ENCODE measurements at regions not wholly inside any gene's neighbourhood (a gene's known extent, or its start where the extent isn't known, plus 50 kb on each side); places are given as distances from the start of the nearest gene placed in this dataset.

GRCh38 chr11:127199306-127199801 is 198.8 kb upstream of the KIRREL3 start:
- TF ChIP-seq CTCF (IDR thresholded peaks at IDR 0.05; ENCODE audit: poor library complexity, severe bottlenecking) (no peak), POLR2AphosphoS5 (IDR thresholded peaks at IDR 0.05) (no peak), TAF1 (IDR thresholded peaks at IDR 0.05; ENCODE audit: low read depth) (no peak), EP300 (conservative IDR thresholded peaks at IDR 0.05; ENCODE audit: poor library complexity, severe bottlenecking) (no peak), MXI1 (conservative IDR thresholded peaks at IDR 0.05; ENCODE audit: poor library complexity, severe bottlenecking) (no peak), REST (IDR thresholded peaks at IDR 0.05; ENCODE audit: borderline replicate concordance) (no peak)
